DMS79 treated with DMSO at 0.1 percent for 48 hours (cell line): ENCODE measurements at regions not wholly inside any gene's neighbourhood (a gene's known extent, or its start where the extent isn't known, plus 50 kb on each side); places are given as distances from the start of the nearest gene placed in this dataset.
A peak's percentile ranks its signal among the peaks of the same experiment; 100 is the strongest.
"Not testable (repeated sequence)": the region's sequence is repeated elsewhere in the genome, so short reads cannot be mapped to it uniquely, and the experiment has no call there.

Experiments
- DNase-seq: peaks from one replicate; lab custom pipeline; 2025; lab: John Stamatoyannopoulos, UW

GRCh38 chr11:29484548-29484947 is 532.3 kb downstream of the KCNA4 start:
- no peak for DNase-seq

GRCh38 chr11:29483831-29484230 is 533.0 kb downstream of the KCNA4 start:
- DNase-seq, result no peak

GRCh38 chr11:29482510-29482909 is 534.3 kb downstream of the KCNA4 start:
- DNase-seq, result no peak

GRCh38 chr11:29481738-29482137 is 535.1 kb downstream of the KCNA4 start:
- DNase-seq, result no peak

GRCh38 chr11:29480981-29481380 is 535.8 kb downstream of the KCNA4 start:
- no peak for DNase-seq

GRCh38 chr11:29458252-29458651 is 558.6 kb downstream of the KCNA4 start:
- no peak for DNase-seq

- no peak for DNase-seq
Measured at GRCh38 chr11:29452146-29452545, 564.7 kb downstream of the KCNA4 start.

GRCh38 chr11:29449281-29450074 is 567.4 kb downstream of the KCNA4 start:
- no peak for DNase-seq

- DNase-seq, result no peak
Measured at GRCh38 chr11:29448246-29448877, 568.5 kb downstream of the KCNA4 start.

GRCh38 chr11:29447821-29448220 is 569.0 kb downstream of the KCNA4 start:
- DNase-seq, result no peak

- DNase-seq, result no peak
Measured at GRCh38 chr11:29446132-29446531, 570.7 kb downstream of the KCNA4 start.

GRCh38 chr11:29445191-29445590 is 571.6 kb downstream of the KCNA4 start:
- DNase-seq, result not testable (repeated sequence)

GRCh38 chr11:29438815-29439214 is 578.0 kb downstream of the KCNA4 start:
- no peak for DNase-seq

- no peak for DNase-seq
Measured at GRCh38 chr11:29435421-29435820, 581.4 kb downstream of the KCNA4 start.

- DNase-seq, result peak; percentile 6
Measured at GRCh38 chr11:29432719-29433325, 584.0 kb downstream of the KCNA4 start.

- DNase-seq, result no peak
Measured at GRCh38 chr11:29405305-29405704, 611.5 kb downstream of the KCNA4 start.

GRCh38 chr11:29395555-29396072 is 621.2 kb downstream of the KCNA4 start:
- DNase-seq, result no peak

- DNase-seq, result no peak
Measured at GRCh38 chr11:29389793-29390192, 627.0 kb downstream of the KCNA4 start.

GRCh38 chr11:29373725-29374124 is 643.1 kb downstream of the KCNA4 start:
- DNase-seq, result no peak

- DNase-seq, result no peak
Measured at GRCh38 chr11:29368126-29368525, 648.7 kb downstream of the KCNA4 start.

- no peak for DNase-seq
Measured at GRCh38 chr11:29364006-29364405, 652.8 kb downstream of the KCNA4 start.

GRCh38 chr11:29361369-29361768 is 655.5 kb downstream of the KCNA4 start:
- DNase-seq, result no peak

GRCh38 chr11:29353833-29354232 is 663.0 kb downstream of the KCNA4 start:
- DNase-seq, result no peak
